ENCODE measurements at regions not wholly inside any gene's neighbourhood (a gene's known extent, or its start where the extent isn't known, plus 50 kb on each side); places are given as distances from the start of the nearest gene placed in this dataset.

DNA sequence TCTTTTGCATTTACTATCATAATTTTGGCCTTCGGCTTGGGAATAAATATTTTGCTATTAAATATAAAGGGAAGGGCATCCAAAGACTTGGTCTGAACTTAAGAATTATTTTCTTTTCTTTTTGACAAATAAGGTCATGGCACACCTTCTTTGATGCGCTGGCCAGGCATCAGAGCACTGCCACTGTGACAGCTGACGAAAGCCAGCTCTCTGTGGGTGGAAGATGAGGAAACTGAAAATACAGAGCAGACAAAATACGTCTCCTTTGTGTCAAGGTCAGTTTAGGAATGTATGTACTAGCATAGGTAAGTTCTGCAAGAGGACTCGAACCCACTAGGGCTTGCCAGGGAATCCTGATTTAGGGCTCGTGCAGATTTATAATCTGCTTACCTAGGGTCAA is 155.9 kb upstream of the MEIS1 start:
- no peak overlapping the region for H3K27ac Mint-ChIP-seq
- H3K9me3 Mint-ChIP-seq = no peaks in the 10 kb centered on the region
- TF ChIP-seq, protein P1, sequence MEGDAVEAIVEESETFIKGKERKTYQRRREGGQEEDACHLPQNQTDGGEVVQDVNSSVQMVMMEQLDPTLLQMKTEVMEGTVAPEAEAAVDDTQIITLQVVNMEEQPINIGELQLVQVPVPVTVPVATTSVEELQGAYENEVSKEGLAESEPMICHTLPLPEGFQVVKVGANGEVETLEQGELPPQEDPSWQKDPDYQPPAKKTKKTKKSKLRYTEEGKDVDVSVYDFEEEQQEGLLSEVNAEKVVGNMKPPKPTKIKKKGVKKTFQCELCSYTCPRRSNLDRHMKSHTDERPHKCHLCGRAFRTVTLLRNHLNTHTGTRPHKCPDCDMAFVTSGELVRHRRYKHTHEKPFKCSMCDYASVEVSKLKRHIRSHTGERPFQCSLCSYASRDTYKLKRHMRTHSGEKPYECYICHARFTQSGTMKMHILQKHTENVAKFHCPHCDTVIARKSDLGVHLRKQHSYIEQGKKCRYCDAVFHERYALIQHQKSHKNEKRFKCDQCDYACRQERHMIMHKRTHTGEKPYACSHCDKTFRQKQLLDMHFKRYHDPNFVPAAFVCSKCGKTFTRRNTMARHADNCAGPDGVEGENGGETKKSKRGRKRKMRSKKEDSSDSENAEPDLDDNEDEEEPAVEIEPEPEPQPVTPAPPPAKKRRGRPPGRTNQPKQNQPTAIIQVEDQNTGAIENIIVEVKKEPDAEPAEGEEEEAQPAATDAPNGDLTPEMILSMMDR (IDR thresholded peaks at IDR 0.05; ENCODE audit: unreplicated experiment in 3 of 3) = no peak
- no peaks in the 10 kb centered on the region for H3K27me3 Mint-ChIP-seq (ENCODE audit: low read depth)
- peaks cover 2% of the 10 kb centered on the region for H3K4me1 Mint-ChIP-seq
- H3K4me3 Mint-ChIP-seq = no peak overlapping the region
- H3K36me3 Mint-ChIP-seq (ENCODE audit: low read depth) = no peaks in the 10 kb centered on the region

DNA sequence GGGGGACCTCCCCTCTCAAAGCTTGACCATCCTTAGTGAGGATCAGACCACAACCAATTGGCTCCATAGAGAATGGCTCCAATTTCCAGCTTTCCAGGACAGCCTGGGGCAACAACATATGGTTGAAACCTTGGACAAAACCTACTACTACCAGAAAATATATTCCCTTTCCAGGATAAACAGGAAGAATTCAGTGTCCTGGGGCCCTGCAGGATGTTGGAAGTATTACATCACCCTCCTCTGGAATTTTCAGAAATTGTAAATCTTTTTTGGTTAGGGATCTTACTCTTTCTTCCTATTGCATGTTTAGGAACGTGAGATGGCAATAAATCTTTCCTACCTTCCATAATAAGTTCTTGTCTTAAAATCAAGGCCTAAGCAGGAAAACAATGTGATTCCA is 158.9 kb upstream of the MEIS1 start:
- no peaks in the 10 kb centered on the region for H3K36me3 Mint-ChIP-seq (ENCODE audit: low read depth)
- H3K9me3 Mint-ChIP-seq = no peaks in the 10 kb centered on the region
- peaks cover 25% of the 10 kb centered on the region for H3K4me1 Mint-ChIP-seq
- no peak overlapping the region for H3K27ac Mint-ChIP-seq
- H3K4me3 Mint-ChIP-seq = no peak overlapping the region
- no peaks in the 10 kb centered on the region for H3K27me3 Mint-ChIP-seq (ENCODE audit: low read depth)
- TF ChIP-seq, protein P1 (IDR thresholded peaks at IDR 0.05; ENCODE audit: unreplicated experiment in 3 of 3) = no peak

DNA sequence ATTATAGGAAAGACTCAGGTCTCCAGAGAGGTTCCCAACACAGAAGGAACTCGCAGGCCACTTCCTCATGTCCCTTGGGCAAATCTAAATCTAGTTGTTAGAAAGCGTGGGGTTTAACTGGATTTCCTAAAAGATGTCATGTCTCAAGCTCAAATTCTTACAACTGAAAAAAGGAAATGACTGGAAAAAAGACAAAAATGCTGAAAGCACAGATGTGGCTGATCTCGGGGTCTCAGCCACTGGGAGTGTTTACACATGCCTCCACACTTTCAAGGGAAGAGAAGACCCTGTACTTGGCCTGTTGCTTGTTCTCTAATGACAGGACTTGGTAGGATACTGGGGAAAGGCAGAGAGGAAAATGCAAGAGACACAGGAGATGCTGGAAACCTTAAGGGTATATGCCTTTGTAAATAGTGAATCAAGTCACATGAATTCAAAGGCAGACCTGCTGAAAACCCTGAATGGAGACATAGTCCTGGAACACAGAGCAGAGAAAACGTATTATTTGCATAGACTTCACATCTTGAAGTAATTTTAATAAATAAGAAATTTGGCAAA is 160.9 kb upstream of the MEIS1 start:
- H3K36me3 Mint-ChIP-seq (ENCODE audit: low read depth) = no peaks in the 10 kb centered on the region
- H3K4me3 Mint-ChIP-seq = no peak overlapping the region
- peak overlapping the region; percentile 2 to 44 (median 34) for H3K27ac Mint-ChIP-seq
- TF ChIP-seq, protein P1 (IDR thresholded peaks at IDR 0.05; ENCODE audit: unreplicated experiment in 3 of 3) = no peak
- H3K9me3 Mint-ChIP-seq = no peaks in the 10 kb centered on the region
- H3K4me1 Mint-ChIP-seq = peaks cover 25% of the 10 kb centered on the region
- no peaks in the 10 kb centered on the region for H3K27me3 Mint-ChIP-seq (ENCODE audit: low read depth)

DNA sequence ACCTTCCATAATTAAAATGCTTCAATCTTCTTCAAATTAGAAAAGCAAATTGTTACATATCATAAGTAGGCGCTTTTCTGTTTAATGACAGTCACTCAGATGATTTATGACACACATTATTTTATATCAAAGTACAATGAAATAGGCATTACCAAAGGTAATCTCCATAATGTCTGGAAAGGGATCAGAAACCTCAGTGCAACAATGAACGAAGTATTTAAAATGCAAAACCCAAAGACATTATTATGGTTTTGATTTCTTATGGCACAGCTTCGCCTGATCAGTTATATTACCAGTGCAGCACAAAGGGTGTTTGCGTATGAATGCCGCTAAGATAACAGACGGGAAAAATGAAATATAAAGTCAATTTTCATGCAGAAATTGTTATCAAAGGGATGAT is 162.2 kb upstream of the MEIS1 start:
- Mint-ChIP-seq H3K4me1 (peaks cover 25% of the 10 kb centered on the region), H3K9me3 (no peaks in the 10 kb centered on the region), H3K27ac (no peak overlapping the region), H3K27me3 (ENCODE audit: low read depth) (no peaks in the 10 kb centered on the region), H3K4me3 (no peak overlapping the region), H3K36me3 (ENCODE audit: low read depth) (no peaks in the 10 kb centered on the region)
- TF ChIP-seq, protein P1 (IDR thresholded peaks at IDR 0.05; ENCODE audit: unreplicated experiment in 3 of 3) = no peak

DNA sequence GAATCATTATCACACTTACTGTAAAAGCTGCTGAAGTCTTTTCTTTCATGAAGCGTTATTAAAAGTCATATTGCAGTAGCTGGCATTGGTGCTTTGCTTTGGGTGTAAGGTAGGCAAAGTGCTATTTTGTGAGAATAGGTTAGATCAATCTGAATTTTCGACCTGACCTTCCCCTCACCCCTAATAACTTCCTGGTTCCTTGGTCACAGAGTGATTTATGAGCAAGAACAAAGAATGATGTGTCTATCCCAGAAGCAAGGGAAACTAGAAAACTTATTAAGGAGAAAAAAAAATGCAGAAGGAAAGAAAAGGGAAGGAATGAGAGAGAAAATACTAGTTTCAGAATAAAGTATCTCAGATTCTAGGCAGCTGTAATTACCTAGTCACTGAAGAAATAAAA is 163.1 kb upstream of the MEIS1 start:
- TF ChIP-seq, protein P1 (IDR thresholded peaks at IDR 0.05; ENCODE audit: unreplicated experiment in 3 of 3) = no peak
- Mint-ChIP-seq H3K27ac (peak overlapping the region in 1 of 3 experiments; percentile 10), H3K27me3 (ENCODE audit: low read depth) (no peaks in the 10 kb centered on the region), H3K36me3 (ENCODE audit: low read depth) (no peaks in the 10 kb centered on the region), H3K4me3 (no peak overlapping the region), H3K4me1 (peaks cover 25% of the 10 kb centered on the region), H3K9me3 (no peaks in the 10 kb centered on the region)

DNA sequence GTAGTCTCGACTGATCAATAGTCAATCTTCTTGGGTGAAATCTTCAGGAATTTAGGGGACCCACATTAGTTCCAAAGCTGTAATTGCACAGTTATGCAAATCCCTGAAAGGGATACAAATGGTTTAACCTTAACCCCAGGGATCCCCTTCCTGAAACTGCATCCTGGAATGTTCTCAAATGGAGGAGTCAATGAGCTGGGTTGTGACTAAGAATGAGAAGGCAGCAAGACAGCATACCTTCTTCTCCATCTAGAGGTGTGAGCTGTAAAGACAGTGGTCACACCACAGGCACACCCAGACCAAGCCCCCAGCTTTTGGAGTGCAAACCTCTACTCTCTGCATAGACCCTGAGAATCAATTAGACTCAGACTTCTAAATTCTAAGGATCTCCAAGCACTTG is 164.7 kb upstream of the MEIS1 start:
- H3K4me1 Mint-ChIP-seq = peaks cover 25% of the 10 kb centered on the region
- no peak overlapping the region for H3K27ac Mint-ChIP-seq
- H3K36me3 Mint-ChIP-seq (ENCODE audit: low read depth) = no peaks in the 10 kb centered on the region
- TF ChIP-seq, protein P1 (IDR thresholded peaks at IDR 0.05; ENCODE audit: unreplicated experiment in 3 of 3) = no peak
- no peaks in the 10 kb centered on the region for H3K27me3 Mint-ChIP-seq (ENCODE audit: low read depth)
- H3K9me3 Mint-ChIP-seq = no peaks in the 10 kb centered on the region
- H3K4me3 Mint-ChIP-seq = no peak overlapping the region

Measured in nephron (organoid).